Astrocyte (in vitro differentiated cells and primary cell): ENCODE measurements at regions not wholly inside any gene's neighbourhood (a gene's known extent, or its start where the extent isn't known, plus 50 kb on each side); places are given as distances from the start of the nearest gene placed in this dataset.

ENCODE experiments used
- EZH2 ChIP-seq: IDR thresholded peaks from 2 replicates; pipeline ENCODE4 v1.6.1; 2012; ENCODE audit warnings: mild to moderate bottlenecking, low read length, inconsistent platforms; ENCODE audit not compliant: insufficient read depth
- TF ChIP-seq, protein P1 (sequence below): IDR thresholded peaks from 2 replicates; pipeline ENCODE4 v1.5.1; 2011; ENCODE audit warnings: low read depth, mild to moderate bottlenecking, inconsistent platforms, low read length, moderate library complexity; ENCODE audit not compliant: insufficient read depth

DNA sequence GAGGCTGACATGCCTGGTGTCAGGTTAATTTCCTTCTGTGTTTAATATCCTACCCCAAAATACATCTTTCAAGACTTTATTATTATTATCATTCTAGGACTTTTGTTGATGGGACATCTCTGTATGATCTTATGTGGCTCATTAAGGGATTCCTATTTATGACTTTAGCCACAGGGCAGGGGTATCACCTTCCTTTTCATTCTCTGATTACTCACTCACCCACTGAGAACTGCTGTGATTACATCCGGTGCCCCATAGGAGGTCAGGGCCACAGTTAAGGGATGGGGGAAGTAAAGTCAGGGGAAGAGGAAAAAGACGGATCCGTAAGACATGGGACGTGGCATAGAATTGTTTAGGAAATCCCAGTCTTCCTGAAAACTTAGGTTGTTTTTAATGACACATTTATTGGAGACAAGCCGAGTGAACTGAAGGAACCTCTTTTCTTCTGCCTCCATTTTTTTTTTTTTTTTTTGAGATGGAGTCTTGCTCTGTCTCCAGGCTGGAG lies 61.0 kb upstream of the PITRM1 start:
- TF ChIP-seq, protein P1, sequence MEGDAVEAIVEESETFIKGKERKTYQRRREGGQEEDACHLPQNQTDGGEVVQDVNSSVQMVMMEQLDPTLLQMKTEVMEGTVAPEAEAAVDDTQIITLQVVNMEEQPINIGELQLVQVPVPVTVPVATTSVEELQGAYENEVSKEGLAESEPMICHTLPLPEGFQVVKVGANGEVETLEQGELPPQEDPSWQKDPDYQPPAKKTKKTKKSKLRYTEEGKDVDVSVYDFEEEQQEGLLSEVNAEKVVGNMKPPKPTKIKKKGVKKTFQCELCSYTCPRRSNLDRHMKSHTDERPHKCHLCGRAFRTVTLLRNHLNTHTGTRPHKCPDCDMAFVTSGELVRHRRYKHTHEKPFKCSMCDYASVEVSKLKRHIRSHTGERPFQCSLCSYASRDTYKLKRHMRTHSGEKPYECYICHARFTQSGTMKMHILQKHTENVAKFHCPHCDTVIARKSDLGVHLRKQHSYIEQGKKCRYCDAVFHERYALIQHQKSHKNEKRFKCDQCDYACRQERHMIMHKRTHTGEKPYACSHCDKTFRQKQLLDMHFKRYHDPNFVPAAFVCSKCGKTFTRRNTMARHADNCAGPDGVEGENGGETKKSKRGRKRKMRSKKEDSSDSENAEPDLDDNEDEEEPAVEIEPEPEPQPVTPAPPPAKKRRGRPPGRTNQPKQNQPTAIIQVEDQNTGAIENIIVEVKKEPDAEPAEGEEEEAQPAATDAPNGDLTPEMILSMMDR, result no peak
- no peak for TF ChIP-seq EZH2
